GM18909 (cell line): ENCODE measurements at regions not wholly inside any gene's neighbourhood (a gene's known extent, or its start where the extent isn't known, plus 50 kb on each side); places are given as distances from the start of the nearest gene placed in this dataset.

Experiments
- ATAC-seq: cut with Tn5 transposase; IDR thresholded peaks from one replicate; pipeline ENCODE4 v1.9.1; 2021; ENCODE audit warnings: mild to moderate bottlenecking; ENCODE audit not compliant: unreplicated experiment, poor library complexity

DNA sequence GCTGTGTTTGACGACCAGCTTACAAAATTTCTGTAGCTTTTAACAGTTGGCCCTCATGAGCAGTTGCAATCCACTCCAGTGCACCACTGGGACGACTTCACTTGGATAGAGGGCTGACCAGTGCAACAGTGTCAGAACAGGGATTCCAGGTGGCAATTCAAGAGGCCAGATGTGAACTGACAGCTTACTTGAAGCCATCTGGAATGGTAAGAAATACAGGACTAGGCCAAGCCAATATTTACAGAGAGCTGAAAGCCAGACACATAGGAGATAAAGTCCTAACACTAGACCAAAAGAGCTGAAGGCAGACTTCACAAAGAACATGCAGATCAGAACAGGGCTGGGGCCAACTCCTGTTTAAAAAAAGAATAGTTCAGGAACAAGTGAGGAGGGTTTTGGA lies 93.5 kb upstream of the NFIA start:
- no peak for ATAC-seq

- no peak for ATAC-seq
These were observed 94.5 kb upstream of the NFIA start for GRCh38 chr1:60987904-60988303.

DNA sequence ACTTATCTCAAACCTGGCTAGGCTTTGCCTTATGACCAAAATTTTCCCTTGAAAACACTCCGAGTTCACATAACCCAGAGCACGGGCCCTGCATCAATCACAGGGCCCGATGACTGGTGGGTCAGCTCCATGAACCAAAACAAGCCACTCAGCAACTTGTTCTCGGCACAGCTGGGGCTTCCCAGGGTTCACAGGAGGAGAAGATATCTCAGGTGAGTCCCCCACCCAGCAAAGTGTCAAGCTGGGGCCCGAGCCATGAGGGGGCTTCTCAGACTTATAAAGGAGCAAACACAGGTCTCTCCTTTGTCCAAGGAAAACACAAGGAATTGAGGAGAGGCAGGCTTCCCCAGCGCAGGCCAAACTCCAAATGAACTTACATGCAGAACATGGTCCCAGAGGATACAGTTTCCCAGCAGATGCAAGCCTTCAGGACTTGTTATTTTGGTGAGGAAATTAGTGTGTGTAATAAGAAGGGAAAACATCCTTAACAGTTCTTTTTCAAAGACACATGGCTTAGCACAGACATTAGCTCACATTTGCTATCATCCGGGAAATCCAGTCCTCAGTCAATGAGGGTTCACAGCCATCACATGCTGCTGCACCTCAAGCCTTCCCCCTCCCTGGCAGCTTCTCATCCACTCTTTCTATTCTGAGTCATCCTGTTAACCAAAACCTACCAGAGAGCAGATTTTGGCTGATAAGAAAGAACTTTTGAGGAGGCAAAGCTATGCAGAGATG lies 98.1 kb upstream of the NFIA start:
- no peak for ATAC-seq

DNA sequence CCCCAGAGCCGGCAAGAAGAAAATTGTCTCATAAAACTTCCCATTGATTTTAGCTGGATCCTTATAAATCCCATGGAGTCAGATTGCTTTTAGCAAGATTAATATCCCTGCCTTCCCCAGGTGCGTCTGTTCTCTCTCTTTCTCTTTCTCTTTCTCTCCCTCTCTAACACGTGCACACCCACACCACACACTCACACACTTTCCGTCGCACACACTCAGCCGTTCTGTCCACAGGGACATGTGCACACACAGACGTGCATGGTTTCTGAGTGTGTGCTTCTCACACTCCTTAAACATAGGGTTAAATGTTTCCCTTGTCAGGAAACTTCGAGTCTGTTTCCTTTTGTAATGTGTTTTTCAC lies 98.7 kb upstream of the NFIA start:
- ATAC-seq = no peak

GRCh38 chr1:60982539-60982938 lies 99.8 kb upstream of the NFIA start:
- no peak for ATAC-seq

DNA sequence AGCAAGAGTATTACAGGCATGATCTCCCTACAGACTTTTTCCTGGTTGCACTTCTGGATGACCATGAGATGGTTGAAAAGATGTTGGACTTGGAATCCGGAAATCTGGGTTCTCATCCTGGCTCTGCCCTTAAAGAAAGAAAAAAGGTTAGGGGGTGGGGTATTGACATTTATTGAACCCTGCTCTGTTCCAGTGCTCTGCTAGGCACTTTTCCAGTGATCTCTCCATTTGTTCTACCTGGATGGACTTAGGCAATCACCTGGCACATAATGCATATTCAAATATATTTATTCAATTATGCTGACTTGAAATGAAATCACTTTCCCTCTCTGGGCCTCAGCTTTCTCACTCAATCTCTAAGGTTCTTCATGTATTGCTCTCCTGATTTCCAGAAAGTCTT lies 101.0 kb upstream of the NFIA start:
- ATAC-seq = no peak

DNA sequence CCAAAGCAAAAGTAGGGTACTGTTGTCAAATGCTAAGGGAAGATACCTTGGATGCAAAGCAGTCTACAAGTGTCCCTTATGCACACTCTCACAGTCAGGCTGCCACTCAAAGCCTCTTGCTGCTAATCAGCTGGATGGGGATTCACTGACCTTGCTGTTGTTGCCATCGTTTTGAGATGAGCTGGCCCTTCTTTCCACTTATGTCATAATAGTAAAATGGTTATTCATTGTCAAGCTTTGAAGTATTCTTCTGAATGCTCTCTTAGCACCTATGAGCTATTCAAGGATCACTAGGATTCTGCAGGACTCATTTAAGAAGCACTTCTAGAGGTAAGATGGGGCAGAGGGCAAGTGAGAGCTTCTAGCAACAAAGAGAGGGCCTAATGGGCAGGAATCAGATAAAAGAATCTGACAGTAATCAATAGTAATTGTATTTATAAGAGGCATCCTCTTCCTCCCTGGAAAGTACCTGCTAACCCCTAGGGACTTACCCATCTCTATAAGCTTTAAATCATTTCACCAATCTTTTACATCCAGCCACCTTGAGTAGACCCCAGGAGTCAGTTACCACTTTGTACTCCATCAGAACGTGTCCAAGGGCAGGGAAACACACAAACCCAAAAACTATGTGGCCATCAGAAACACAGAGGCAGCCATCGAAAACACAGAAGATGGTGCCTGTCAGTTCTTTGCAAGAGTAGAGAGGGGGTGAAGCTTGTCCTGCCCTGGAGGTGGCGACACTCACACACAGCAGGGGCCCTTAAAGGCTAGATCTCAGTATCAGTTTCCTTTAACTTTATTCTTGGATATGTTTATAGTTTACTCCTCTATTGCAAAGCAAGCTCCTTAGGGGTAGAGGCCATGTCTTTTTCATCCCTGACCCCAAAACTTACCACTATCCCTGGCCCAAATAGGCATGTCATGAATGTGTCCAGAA lies 103.7 kb upstream of the NFIA start:
- ATAC-seq = peak; percentile 89

GRCh38 chr1:60977661-60978060 lies 104.7 kb upstream of the NFIA start:
- no peak for ATAC-seq

GRCh38 chr1:60974524-60975372 lies 107.6 kb upstream of the NFIA start:
- no peak for ATAC-seq

DNA sequence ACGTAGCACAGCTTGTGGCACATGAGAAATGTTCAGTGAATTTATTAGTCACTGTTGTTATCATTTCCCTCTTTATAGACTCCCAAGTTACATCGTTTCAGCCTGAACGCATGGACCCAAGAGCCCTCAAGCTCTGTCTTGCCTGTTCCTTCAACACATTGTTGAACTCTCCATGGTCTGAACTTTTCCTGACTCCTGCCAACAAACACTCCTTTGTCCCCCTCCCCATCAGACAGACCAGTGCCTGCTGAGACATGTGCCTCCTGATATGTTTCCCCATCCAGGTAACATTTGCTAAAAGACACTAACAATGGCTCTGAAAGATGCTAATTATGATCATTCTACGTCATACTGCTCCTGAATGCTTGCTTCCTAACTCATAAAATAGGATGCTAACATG lies 108.7 kb upstream of the NFIA start:
- no peak for ATAC-seq

DNA sequence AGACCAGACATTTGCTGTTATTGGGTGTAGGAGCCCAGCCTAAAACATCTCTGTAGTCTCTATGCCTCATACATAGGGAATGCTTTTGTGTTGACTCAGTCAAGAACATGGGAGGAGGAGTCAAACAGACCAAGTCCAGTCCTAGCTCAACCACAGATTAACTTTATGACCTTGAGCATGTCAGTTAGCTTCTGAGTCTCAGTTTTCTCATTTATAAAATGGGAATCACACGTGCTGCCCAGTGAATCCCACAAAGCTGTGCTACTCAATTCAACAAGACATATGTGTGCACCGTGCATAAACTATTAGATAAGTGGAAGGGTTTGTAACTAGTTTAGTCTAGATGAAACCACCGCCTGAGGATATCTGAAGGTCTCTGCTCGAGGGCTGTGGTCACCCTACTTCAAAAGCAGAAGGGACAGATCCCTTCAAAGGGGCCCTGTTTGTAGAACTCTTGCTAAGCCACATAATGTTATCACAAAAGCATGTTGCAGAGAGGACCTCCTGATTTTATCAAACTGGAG lies 109.5 kb upstream of the NFIA start:
- no peak for ATAC-seq

DNA sequence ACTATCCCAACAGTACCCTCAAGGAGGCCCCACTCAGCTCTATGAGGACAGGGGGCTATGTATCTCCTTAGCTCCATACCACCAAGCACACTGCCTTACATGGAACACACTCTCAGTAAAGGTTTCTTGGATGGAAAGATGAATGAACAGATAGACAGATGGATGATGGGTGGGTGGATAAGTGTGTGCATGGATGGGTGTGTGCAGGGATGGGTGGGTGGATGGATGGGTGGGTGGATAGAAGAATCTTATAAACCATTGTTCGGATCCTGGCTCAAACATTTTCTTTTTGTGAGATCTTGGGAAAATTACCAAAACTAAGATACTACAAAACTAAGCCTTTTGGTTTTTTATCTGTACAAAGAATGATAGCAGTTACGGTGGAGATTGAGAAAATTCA lies 111.0 kb upstream of the NFIA start:
- no peak for ATAC-seq

DNA sequence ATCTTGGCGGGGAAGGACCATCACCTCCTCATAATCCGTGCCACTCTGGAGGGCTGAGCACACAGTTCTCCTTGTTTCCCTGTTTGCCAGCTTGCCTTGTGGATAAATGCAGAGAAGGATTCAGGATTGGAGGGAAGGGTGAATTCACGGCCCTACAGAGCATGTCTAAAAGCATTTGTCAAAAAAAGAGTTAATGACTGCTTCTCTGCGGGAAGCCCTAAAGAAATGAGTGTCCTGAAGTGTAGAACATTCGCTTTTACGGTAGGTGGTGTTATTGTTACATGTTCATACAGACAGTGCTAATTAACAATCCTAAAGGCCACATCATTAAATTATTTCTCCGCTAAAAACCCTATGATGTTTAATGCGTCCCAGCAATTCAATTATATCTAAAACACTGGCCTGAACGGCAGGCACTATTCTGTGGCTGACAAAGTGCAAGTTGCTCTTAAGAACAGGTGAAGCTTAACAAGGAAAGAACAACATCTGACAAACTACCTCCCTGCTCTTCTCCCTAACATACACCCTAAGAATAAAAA lies 112.3 kb upstream of the NFIA start:
- no peak for ATAC-seq

DNA sequence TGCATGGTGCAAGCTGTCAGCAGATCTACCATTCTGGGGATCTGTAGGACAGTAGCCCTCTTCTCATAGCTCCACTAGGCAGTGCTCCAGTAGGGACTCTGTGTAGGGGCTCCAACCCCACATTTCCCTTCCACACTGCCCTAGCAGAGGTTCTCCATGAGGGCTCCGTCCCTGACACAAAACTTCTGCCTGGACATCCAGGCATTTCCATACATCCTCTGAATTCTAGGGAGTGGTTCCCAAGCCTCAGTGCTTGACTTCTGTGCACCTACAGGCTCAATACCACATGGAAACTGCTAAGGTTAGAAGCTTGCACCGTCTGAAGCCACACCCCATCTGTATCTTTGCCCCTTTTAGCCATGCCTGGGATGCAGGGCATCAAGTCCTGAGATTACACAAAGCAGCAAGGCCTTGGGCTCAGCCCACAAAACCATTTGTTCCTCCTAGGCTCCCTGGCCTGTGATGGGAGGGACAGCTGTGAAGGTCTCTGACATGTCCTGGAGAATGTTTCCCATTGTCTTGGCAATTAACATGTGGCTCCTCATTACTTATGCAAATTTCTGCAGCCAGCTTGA lies 117.0 kb upstream of the NFIA start:
- ATAC-seq = no peak

- no peak for ATAC-seq
These were observed 119.0 kb upstream of the NFIA start for GRCh38 chr1:60963167-60963940.

GRCh38 chr1:60960891-60961461 lies 121.4 kb upstream of the NFIA start:
- no peak for ATAC-seq

GRCh38 chr1:60959701-60960100 lies 122.7 kb upstream of the NFIA start:
- ATAC-seq = no peak

DNA sequence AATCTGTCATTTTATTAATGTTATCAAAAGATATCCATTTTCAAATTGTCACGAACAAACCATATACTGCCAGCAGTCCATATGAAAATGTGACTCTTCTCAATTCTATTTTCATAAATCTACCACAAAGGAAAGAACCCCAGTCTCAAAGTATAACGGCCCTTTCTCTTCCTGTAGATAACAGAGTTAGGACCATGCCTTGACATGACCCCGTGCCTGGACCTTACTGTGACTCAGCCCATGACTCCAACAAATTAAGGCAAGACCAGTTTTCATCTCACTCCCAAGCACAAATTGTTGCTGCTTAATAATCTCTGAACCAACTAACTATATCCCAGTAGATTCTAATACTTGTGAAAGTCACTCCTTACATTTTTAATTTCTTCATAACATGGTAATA lies 124.4 kb upstream of the NFIA start:
- ATAC-seq = no peak

DNA sequence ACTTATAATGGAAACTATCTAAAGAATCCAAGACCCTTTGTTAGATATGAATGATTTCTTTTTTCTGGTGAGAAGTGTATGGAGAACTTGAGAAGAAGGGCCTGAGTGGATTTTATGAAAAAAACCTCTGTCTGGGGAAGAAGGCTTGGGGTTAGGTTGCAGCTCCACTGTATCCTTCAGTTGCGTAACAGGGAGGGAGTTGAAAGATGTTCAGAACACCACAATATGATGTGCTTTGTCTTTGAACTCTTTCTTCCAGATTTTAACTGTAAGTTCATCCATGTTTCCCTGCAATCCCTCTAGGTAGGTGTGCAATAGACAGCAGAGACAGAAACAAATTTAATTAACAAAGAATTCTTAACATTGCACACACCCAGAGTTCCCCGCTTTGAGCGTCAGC lies 125.8 kb upstream of the NFIA start:
- ATAC-seq = no peak
